Adrenal gland (tissue), 9 donors: ENCODE measurements at regions not wholly inside any gene's neighbourhood (a gene's known extent, or its start where the extent isn't known, plus 50 kb on each side); places are given as distances from the start of the nearest gene placed in this dataset.

Experiments used
- DNase-seq, 7 donors: peaks; one replicate each; pipeline ENCODE4 v3.0.0-alpha.2; 2019 to 2020
- H3K27ac ChIP-seq, 5 donors: fragments of 200-600 bp; sonication (generic) in 4 of 5; 1 replicate in 3 of 5; 2 replicates in 2 of 5; pipeline versions ENCODE4 v1.5.1 to v1.8.0; 2016 to 2020; ENCODE audit warnings: mild to moderate bottlenecking in 1 of 5
- H3K27me3 ChIP-seq: fragments of 200-600 bp; 2 replicates; pipeline ENCODE4 v1.8.0; 2021
- H3K36me3 ChIP-seq, 2 donors: fragments of 200-600 bp; replicated peaks in 1 of 2; 1 replicate in 1 of 2; 2 replicates in 1 of 2; pipeline versions ENCODE4 v1.5.1 to v1.8.0; 2018 to 2022
- H3K4me1 ChIP-seq, 2 donors: fragments of 200-600 bp; replicated peaks in 1 of 2; 1 replicate in 1 of 2; 2 replicates in 1 of 2; pipeline versions ENCODE4 v1.5.1 to v1.8.0; 2018 to 2021
- H3K4me3 ChIP-seq, 4 donors: fragments of 200-600 bp; sonication (generic) in 3 of 4; one replicate each; pipeline ENCODE4 v1.5.1; 2016 to 2018
- H3K9me3 ChIP-seq, 3 donors: fragments of 200-600 bp; sonication (generic) in 1 of 3; replicated peaks in 1 of 3; 1 replicate in 2 of 3; 2 replicates in 1 of 3; pipeline versions ENCODE4 v1.5.1 to v1.8.0; 2016 to 2021
- CTCF ChIP-seq, 6 experiments: fragments of 450-650 bp in 4 of 6; fragments of 200-600 bp in 2 of 6; sonication (generic) in 1 of 6; IDR thresholded peaks; 1 replicate in 5 of 6; 2 replicates in 1 of 6; pipeline versions ENCODE4 v1.5.1 to v1.8.0; 2016 to 2021; ENCODE audit warnings: antibody characterized with exemption in 6 of 6, mild to moderate bottlenecking in 2 of 6, moderate library complexity in 1 of 6
- POLR2A ChIP-seq, 2 donors: fragments of 450-650 bp; IDR thresholded peaks; one replicate each; pipeline ENCODE4 v1.6.1; 2017; ENCODE audit warnings: antibody characterized with exemption in 2 of 2, mild to moderate bottlenecking in 2 of 2, moderate library complexity in 1 of 2
- WGBS, 4 donors: extraction: QIAGEN DNeasy Blood & Tissue Kit in 2 of 4; methylation state at CpG; one replicate each; pipeline versions ENCODE4 v1.1.5 to v1.1.7; 2013 to 2017; 5-methylcytosine and 5-hydroxymethylcytosine counted together
- intact Hi-C, 2 donors: fragments of 100-400 bp; cut with DNase I; formaldehyde crosslinking; loops; one replicate each; pipeline versions ENCODE4 v1.14.1 to v1.15.0; 2022 to 2023
- donor health status: healthy with polysubstance abuse.
- donor health status: Bipolar disorder and iron deficiency.
- donor health status: DM: yes; HTN: yes; CAD: no.
- donor health status: DM: no; HTN: no; CAD: no.
- donor health status: DM: no; HTN: no; CAD: no.

GRCh38 chr5:82784521-82784920, 292.7 kb downstream of the TMEM167A start:
- intact Hi-C loops, result no loop called here
- no peaks in the 10 kb centered on the region for H3K36me3 ChIP-seq
- TF ChIP-seq CTCF (IDR thresholded peaks at IDR 0.05) (no peak), POLR2A (IDR thresholded peaks at IDR 0.05) (no peak)
- H3K4me3 ChIP-seq, result no peak overlapping the region
- H3K27me3 ChIP-seq, result no peaks in the 10 kb centered on the region
- no peaks in the 10 kb centered on the region for H3K4me1 ChIP-seq
- H3K27ac ChIP-seq, result no peak overlapping the region
- no peaks in the 10 kb centered on the region for H3K9me3 ChIP-seq
- WGBS, 4 donors, result 56 to 100% (median 94%) methylated on average over 1 of the region's 1 CpG
- no peak for DNase-seq

- no peak for DNase-seq
Measured at GRCh38 chr5:82777106-82777505, 300.1 kb downstream of the TMEM167A start.

GRCh38 chr5:82772281-82772680, 304.9 kb downstream of the TMEM167A start:
- Histone ChIP-seq H3K4me3 (no peak overlapping the region), H3K36me3 (no peaks in the 10 kb centered on the region), H3K27ac (no peak overlapping the region), H3K9me3 (no peaks in the 10 kb centered on the region), H3K27me3 (no peaks in the 10 kb centered on the region), H3K4me1 (no peaks in the 10 kb centered on the region)
- no peak for TF ChIP-seq CTCF (IDR thresholded peaks at IDR 0.05)
- TF ChIP-seq POLR2A (IDR thresholded peaks at IDR 0.05), result no peak
- no peak for DNase-seq
- WGBS, 4 donors, result 77 to 85% (median 83%) methylated on average over 4 of the region's 4 CpGs
- intact Hi-C loops, result no loop called here

More at GRCh38 chr5:82777106-82777505, 300.1 kb downstream of the TMEM167A start:
- H3K9me3 ChIP-seq, result no peaks in the 10 kb centered on the region
- H3K36me3 ChIP-seq, result no peaks in the 10 kb centered on the region
- TF ChIP-seq POLR2A (IDR thresholded peaks at IDR 0.05), result no peak
- no peak for TF ChIP-seq CTCF (IDR thresholded peaks at IDR 0.05)
- no peaks in the 10 kb centered on the region for H3K4me1 ChIP-seq
- WGBS, 4 donors, result 54 to 66% (median 58%) methylated on average over 2 of the region's 2 CpGs
- H3K27me3 ChIP-seq, result no peaks in the 10 kb centered on the region
- H3K4me3 ChIP-seq, result no peak overlapping the region
- no peak overlapping the region for H3K27ac ChIP-seq
- intact Hi-C loops, result no loop called here

GRCh38 chr5:82766206-82766605, 311.0 kb downstream of the TMEM167A start:
- Histone ChIP-seq H3K27me3 (no peaks in the 10 kb centered on the region), H3K4me1 (no peaks in the 10 kb centered on the region), H3K9me3 (no peaks in the 10 kb centered on the region), H3K4me3 (no peak overlapping the region), H3K36me3 (no peaks in the 10 kb centered on the region), H3K27ac (no peak overlapping the region)
- intact Hi-C loops, result no loop called here
- TF ChIP-seq CTCF (IDR thresholded peaks at IDR 0.05) (no peak), POLR2A (IDR thresholded peaks at IDR 0.05) (no peak)
- no peak for DNase-seq
